NCI-H1417 (cell line): ENCODE measurements at regions not wholly inside any gene's neighbourhood (a gene's known extent, or its start where the extent isn't known, plus 50 kb on each side); places are given as distances from the start of the nearest gene placed in this dataset.

Experiments
- DNase-seq, 3 experiments: peaks; one replicate each; lab custom pipeline; 2025; lab: John Stamatoyannopoulos, UW

DNA sequence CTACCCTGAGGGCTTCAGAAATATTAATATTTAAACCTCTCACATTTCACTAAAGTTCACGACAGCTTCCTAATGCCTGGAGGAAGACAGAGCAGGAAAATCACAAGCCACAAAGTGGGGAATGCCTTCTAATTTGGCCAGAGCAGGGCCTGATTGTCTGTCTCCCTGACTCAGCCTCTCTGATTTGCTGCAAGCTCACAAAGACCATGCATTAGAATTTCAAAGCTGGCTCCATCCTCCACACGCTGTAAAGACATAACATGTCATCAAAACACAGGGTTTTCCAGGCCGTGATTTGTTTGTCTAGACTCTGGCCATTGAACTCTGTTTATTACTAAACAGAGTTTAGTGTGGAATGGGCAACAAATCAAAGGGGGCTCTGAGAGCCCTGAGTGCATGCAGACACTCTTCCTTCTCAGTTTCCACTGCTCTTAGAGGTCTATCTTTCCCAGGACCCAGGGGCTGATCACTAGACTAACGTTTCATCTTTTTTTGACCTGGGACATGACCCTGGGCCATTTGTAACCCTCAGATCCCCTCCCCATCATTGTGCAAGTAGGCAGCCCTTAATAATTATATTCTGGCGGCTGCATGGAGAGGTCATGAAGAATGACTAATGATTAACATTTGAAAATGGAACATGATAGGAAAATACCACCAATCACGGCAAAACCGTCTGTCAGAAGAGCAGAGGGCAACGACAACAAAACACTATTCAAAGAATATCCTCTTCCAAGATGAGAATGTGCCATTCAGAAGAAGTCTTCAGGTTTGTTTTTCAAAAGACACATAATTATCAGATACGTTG is 140.2 kb downstream of the ENC1 start:
- peak in 2 of 3 experiments; percentile 11 to 68 for DNase-seq

DNA sequence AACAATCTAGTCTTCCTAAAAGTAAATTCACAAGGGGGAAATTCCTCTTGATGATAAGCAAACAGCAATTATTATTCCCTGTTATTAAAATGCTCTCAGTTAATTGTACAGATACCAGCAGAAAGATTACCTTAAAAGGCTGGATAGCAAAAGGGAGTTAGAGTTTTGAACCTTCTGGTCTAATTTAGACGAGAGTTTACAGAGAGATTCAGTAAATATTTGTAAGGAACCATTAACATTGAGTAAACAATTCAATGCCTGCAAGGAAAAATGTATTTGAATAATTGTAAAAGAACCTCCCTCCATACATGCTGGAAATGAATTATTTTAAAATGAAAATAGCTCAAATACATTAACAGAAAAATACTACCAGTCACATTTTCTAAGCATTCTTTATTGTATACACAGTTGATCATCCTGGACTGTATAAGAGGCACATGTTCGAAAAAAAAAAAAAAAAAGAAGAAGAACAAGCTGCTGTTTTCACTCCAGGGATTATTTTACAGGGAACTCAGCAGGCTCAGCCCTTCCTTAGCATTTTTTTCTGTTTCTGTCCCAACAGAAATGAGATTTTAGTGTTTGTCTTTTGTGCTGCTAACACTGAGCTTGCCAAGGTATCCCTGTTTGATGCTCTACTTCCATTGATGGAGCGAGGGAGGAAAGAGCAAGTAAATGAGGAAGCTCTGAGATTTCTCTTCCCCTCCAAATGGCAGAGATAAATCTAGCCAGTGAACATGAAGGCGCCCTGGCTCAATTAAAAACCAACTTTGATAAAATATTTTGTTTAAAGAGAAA is 141.1 kb downstream of the ENC1 start:
- DNase-seq: peak in 1 of 3 experiments; percentile 68

DNA sequence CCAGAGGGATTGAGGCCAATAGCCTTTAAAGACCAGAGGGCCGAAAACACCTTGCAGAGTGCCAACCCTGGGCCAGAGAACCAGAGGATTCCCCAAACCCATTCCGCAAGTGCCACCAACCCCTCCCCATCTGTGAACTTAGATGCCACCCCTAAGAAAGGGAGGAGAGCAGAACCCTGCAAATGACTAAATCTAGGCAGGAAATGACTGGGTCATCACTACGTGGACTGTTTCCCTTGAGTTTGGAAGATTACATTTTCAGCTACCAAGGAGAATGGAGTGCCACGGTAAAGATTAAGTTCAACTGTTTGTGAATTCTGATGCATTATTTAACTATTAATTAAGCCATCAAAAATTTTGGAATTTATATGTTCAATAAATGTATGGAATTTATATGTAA is 142.8 kb downstream of the ENC1 start:
- DNase-seq: no peak

GRCh38 chr5:74493411-74493810 is 147.1 kb downstream of the ENC1 start:
- DNase-seq: no peak

- no peak for DNase-seq
Measured at GRCh38 chr5:74492230-74492629, 148.3 kb downstream of the ENC1 start.

DNA sequence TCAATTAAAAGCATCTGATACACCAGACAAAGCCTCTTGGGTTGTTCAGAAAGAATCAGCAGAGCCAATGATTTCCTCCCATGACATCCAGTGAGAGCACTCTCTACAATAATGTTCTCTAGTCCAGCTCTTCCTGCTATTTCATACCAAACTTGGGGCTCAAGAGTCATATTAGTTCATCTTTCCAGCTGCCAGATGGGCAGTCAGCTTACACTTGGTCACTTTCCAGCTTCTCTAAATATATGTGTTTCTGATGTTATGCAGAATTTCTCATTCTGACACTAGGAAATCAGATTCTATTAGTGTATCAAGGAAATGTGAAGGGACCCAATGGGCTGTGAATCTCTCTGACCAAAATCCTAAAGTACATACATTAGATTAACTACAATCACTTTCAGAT is 148.9 kb downstream of the ENC1 start:
- DNase-seq: no peak

DNA sequence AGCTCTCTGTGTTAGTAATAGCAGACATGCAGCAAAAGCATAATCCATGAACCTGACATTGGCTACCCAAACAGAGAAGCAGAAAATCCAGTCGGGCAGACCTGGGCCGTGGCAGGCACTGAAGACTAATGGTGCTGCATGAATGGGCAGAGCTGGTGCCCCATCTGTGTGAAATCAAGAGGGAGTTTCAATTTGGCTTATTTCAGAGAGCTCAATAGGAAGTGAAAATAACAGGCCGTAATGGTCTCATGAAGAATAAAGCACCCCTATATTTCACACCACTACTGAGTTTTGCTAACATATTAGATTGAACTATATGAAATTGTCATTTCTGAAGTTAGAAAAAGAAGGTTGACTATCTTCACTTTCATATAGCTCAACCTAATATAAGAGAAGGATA is 149.7 kb downstream of the ENC1 start:
- DNase-seq: no peak

DNA sequence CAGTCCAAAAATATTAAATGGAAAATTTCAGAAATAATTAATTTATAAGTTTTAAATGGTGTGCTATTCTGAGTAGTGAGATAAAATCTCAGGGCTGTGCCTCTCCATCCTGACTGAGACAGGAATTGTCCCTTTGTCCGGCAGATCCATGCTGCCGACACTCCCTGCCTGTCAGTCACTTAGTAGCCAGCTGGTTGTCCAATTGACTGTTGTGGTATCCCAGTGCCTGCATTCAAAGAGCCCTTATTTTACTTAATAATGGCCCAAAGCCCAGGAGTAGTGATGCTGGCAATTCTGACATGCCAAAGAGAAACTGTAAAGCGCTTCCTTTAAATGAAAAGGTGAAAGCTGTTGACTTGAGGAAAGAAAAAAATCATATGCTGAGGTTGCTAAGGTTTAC is 157.5 kb downstream of the ENC1 start:
- DNase-seq: no peak

GRCh38 chr5:74482523-74482922 is 158.0 kb downstream of the ENC1 start:
- DNase-seq: no peak

DNA sequence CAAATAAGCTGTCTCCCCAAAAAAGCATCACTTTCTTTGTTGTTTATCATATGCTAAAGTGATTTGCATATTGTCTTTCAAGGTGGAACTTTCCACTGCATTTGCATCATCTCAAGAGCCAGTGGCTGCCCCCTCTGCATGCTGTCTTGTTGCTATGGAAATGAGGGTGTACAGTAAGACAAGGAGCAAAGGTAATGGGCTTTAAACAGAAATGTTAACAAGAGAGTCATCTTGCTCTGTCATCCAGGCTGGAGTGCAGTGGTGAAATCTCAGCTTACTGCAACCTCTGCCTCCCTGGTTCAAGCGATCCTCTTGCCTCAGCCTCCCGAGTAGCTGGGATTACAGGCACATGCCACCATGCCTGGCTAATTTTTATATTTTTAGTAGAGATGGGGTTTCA is 159.2 kb downstream of the ENC1 start:
- peak in 2 of 3 experiments; percentile 19 to 22 for DNase-seq

- DNase-seq: no peak
Measured at GRCh38 chr5:74480201-74480600, 160.3 kb downstream of the ENC1 start.

DNA sequence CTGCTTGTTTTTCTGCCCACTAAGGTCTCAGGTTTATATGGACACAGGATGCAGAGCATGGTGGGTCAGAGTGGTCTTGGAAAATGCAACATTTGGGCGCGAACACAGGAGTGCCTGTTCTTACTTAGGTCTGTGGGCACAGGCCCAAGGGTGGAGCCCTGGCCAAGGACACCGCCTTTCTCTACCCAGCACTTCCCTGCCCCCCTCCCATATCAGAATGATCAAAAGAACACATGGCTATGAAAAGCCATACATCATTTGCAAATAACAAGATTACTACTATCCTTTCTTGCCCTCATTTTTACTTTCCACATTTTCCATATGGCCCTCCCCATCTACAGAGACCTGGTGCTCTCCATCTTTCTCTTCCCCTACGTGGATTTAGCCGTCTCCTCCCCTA is 162.2 kb downstream of the ENC1 start:
- no peak for DNase-seq

DNA sequence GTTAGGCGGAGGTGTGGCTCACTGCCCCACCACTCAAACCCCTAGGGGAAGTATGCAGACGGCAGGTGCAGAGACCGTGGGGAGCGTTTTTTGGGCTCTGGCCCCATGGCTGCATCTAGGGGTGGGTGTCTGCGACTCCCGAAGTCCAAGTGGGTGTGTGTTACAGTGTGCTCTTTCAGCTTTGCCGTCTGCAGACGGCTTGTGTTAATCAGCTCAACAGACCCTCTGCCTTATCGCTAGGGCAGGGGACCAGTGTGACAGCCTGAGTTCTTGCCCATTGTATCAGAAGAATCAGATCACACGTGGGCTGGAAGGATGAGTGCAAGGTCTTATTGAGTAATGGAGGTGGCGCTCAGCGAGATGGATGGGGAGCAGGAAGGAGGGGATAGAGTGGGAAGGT is 162.8 kb downstream of the ENC1 start:
- DNase-seq: no peak

- DNase-seq: peak in 1 of 3 experiments; percentile 91
Measured at GRCh38 chr5:74476819-74477453, 163.6 kb downstream of the ENC1 start.

DNA sequence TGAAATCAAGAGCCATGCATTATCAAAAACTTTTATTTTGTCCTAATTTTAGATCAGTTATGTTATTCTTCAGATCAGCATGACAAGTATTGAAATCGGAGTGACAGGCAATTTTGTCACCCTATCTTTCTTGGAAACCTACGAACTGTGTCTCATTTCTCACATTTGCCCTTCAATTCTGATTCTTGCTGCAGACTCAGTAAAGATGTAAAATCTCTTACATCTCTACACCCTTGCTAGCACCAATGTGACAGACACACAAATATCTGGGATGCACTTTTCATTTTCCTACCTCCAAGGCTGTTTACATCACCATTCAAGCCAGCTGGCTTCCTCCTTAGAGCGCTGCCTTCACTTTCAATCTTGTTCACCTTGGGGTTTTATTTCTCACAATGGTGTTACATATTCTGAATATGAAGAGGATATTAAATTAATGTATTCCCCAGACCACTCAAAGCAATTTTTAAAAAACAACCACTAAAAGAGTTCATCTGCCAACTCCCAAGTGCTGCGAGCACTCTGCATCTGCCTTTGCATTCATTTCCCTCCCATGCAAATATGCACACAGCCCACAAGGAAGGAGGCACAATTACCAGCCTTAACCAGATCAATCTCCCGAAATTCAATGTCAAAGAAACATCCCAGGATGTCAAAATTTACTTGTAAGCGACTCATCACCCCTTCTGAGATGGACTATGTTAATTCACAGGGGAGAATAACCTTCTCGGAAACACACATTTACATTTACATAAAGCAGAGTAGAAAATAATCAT is 164.3 kb downstream of the ENC1 start:
- peak in 1 of 3 experiments; percentile 86 for DNase-seq

- no peak for DNase-seq
Measured at GRCh38 chr5:74471875-74472274, 168.7 kb downstream of the ENC1 start.

DNA sequence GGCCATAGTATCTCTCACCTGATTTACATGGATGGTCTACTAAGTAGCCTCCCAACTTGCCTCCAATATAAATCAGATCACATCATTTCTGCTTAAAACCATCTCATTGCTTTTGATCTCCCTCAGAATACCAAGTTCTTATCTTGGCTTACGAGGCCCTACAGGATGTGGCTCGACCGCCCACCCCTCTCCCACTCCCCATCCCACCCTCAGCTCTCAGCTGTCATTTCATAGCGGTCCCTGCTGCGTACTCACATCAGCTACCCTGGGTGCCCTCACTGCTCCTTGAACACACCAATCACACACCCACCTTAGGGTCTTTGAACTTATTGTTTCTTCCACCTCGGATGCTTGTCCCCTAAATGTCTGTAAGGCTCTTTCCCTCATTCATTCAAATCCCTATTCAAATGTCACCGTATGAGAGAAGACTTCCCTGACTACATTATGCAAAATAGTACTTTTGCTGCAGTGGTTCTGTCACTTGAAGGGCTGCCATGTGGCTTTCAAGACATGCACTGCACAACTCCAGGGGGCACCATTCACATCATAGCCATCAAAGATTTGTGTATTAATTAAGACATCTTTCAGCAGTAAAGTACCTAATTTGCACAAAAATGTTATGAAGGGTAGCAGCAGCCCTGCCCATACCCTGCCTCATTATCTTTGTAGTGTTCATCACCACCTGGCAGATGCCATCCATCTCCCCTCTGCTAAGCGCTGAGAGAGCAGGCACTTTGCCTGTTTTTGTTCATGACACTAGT is 171.1 kb downstream of the ENC1 start:
- peak in 2 of 3 experiments; percentile 23 to 40 for DNase-seq

DNA sequence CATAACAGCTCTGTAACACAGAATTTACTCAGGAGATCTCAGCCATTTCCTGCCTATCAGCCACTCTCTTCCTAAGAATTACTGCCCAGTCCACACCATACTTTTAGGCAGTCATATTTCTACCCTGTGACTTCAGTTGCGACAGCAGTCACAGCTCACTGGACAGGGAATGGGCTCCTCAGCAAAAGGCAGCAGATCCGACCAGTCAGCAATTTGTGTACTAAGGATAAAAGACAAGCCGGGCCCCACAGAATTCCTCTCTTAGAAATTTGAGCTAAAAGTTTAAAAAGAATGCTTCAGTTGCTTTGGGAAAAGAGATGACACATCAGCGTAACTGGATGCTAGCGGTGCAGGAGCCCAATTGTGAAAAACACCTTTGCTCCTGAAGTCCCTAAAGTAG is 172.1 kb downstream of the ENC1 start:
- no peak for DNase-seq

DNA sequence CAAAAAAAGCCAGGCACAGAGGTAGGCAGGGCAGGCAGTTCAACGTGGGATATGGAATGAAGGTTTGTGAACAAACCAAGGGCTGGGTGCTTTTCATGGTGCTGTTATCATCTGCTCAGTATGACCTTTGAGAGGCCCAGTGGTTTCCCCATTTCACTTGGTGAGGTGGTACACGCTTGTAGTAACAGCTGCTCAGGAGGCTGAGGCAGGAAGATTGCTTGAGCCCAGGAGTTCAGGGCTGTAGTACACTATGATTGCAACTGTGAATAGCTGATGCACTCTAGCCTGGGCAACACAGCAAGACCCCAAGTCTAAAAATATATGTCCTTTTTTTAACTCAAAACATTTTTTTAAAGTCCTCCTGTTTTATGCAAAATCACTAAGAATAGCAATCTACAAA is 174.8 kb downstream of the ENC1 start:
- no peak for DNase-seq

DNA sequence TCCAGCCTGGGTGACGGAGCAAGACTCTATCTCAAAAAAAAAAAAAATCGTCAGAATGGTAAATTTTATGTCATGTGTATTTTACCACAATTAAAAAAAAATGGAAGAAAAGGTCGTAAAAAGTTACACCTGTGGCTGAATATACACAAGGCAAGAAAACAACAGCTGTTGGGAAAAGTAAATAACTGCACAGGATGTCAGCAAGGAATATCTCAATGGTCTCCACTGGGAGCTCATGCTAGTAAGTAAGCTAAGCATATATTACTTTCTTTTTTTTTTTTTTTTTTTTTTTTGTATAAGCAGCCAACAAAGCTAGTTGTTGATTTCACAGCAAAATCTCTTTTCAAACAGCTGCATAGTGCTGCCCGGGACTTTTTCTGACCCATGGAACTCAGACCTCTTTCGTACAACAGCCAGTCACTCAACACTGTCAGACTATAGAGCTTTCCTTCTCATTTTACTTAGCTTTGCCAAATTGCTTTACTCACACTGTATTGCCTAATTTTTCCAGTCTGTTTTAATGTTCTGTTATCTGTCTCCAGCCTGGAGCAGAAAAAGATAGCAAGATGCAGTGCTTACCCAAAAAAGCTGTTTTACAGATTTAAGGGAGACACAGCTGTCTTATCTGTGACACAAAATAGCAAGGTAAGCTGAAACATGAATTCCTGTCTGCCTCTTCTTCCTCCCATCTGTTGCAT is 175.9 kb downstream of the ENC1 start:
- DNase-seq: peak in 1 of 3 experiments; percentile 12

- DNase-seq: no peak
Measured at GRCh38 chr5:74462356-74462755, 178.2 kb downstream of the ENC1 start.
